ENCODE measurements at regions not wholly inside any gene's neighbourhood (a gene's known extent, or its start where the extent isn't known, plus 50 kb on each side); places are given as distances from the start of the nearest gene placed in this dataset.

DNA sequence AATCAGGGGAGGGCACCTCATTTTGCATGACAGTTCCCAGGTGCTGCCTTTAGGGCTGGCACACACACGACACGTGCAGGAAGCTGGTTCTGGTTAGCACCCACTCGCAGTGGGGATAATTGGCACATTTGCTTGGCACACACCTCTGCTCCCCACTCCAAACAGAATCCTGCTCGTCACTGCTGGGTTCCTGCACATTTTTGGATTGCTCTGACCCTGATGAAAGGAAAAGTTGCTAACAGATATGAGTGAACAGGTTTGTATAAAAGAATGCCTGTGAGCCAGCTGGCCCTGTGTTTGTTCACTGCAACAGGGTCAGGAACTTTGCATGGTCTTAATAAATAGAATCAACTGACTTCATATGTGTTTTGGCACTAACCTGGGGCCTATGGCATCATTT, 1500.4 kb downstream of the EFNB2 start:
- no peak for TF ChIP-seq HOXA7 (CRISPR knock-in tag; IDR thresholded peaks at IDR 0.05; ENCODE audit: borderline replicate concordance)
- no peak for TF ChIP-seq ZNF561 (tag by site-specific recombination; IDR thresholded peaks at IDR 0.05; ENCODE audit: borderline replicate concordance)
- TF ChIP-seq CTCF (tag by site-specific recombination; IDR thresholded peaks at IDR 0.05) = no peak
- no peak for TF ChIP-seq ZNF426 (tag by site-specific recombination; IDR thresholded peaks at IDR 0.05)
- TF ChIP-seq, protein P1, sequence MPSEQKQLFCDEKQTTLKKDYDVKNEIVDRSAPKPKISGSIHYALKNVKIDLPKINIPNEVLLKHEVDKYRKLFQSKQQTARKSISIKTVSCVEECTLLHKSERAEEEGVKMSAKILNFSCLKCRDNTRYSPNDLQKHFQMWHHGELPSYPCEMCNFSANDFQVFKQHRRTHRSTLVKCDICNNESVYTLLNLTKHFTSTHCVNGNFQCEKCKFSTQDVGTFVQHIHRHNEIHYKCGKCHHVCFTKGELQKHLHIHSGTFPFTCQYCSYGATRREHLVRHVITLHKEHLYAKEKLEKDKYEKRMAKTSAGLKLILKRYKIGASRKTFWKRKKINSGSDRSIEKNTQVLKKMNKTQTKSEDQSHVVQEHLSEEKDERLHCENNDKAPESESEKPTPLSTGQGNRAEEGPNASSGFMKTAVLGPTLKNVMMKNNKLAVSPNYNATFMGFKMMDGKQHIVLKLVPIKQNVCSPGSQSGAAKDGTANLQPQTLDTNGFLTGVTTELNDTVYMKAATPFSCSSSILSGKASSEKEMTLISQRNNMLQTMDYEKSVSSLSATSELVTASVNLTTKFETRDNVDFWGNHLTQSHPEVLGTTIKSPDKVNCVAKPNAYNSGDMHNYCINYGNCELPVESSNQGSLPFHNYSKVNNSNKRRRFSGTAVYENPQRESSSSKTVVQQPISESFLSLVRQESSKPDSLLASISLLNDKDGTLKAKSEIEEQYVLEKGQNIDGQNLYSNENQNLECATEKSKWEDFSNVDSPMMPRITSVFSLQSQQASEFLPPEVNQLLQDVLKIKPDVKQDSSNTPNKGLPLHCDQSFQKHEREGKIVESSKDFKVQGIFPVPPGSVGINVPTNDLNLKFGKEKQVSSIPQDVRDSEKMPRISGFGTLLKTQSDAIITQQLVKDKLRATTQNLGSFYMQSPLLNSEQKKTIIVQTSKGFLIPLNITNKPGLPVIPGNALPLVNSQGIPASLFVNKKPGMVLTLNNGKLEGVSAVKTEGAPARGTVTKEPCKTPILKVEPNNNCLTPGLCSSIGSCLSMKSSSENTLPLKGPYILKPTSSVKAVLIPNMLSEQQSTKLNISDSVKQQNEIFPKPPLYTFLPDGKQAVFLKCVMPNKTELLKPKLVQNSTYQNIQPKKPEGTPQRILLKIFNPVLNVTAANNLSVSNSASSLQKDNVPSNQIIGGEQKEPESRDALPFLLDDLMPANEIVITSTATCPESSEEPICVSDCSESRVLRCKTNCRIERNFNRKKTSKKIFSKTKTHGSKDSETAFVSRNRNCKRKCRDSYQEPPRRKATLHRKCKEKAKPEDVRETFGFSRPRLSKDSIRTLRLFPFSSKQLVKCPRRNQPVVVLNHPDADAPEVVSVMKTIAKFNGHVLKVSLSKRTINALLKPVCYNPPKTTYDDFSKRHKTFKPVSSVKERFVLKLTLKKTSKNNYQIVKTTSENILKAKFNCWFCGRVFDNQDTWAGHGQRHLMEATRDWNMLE (tag by site-specific recombination; conservative IDR thresholded peaks at IDR 0.05; ENCODE audit: low read depth) = no peak
- no peak for TF ChIP-seq ZNF184 (tag by site-specific recombination; IDR thresholded peaks at IDR 0.05)
- no peak for TF ChIP-seq ATF2 (tag by site-specific recombination; IDR thresholded peaks at IDR 0.05; ENCODE audit: low read depth)
- no peak for TF ChIP-seq ZNF707 (tag by site-specific recombination; IDR thresholded peaks at IDR 0.05)
- TF ChIP-seq BCL11B (tag by site-specific recombination; IDR thresholded peaks at IDR 0.05; ENCODE audit: low read depth) = no peak
- no peak for TF ChIP-seq REST (tag by site-specific recombination; IDR thresholded peaks at IDR 0.05)
- TF ChIP-seq SP3 (tag by site-specific recombination; IDR thresholded peaks at IDR 0.05) = no peak
- TF ChIP-seq ZNF501 (tag by site-specific recombination; IDR thresholded peaks at IDR 0.05) = no peak
